Amniotic stem cell (primary cell): ENCODE measurements at regions not wholly inside any gene's neighbourhood (a gene's known extent, or its start where the extent isn't known, plus 50 kb on each side); places are given as distances from the start of the nearest gene placed in this dataset.
"Not testable (repeated sequence)": the region's sequence is repeated elsewhere in the genome, so short reads cannot be mapped to it uniquely, and the experiment has no call there.

Source experiments
- DNase-seq: peaks from one replicate; lab custom pipeline; 2025; lab: John Stamatoyannopoulos, UW

DNA sequence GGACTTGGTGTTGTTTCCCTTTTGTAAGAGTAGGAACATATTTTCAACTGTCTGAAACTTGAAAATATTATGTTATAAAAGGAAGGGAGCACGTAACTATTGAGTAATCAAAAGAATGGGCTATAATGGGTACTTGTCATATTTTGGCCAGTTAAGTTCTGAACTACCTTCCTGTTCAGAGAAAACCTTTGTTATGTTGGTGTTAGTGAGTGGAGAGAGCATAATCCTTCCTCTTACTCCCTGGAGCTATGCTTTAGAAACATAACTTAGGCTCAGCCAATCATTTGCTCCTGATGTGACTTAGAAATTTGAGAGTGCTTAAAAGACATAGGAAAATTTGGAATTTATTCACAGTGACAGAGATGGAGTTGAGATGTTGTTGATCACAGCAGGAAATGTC, 482.5 kb upstream of the SPRY2 start:
- DNase-seq, result no peak

- no peak for DNase-seq
Measured at GRCh38 chr13:80821466-80821865, 480.5 kb upstream of the SPRY2 start.

GRCh38 chr13:80817979-80818378, 477.1 kb upstream of the SPRY2 start:
- no peak for DNase-seq

DNA sequence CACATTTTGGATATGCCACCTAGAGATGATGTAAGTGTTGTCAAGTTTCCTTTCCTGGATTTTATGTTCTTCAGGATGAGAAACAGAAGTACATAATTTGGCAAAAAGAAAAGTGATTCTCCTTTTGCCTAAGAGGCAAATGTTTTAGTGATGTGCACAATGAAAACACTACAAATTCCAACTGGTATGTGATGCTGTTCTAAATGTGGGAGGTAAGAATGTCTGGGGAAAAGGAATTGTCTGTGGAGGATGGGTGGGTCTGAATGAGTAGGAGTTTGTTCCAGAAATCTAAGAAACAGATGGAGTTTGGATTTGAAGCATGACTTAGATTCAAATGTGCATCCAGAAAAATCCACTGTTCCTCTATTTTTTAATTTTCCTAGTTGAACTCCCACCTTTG, 473.6 kb upstream of the SPRY2 start:
- no peak for DNase-seq

DNA sequence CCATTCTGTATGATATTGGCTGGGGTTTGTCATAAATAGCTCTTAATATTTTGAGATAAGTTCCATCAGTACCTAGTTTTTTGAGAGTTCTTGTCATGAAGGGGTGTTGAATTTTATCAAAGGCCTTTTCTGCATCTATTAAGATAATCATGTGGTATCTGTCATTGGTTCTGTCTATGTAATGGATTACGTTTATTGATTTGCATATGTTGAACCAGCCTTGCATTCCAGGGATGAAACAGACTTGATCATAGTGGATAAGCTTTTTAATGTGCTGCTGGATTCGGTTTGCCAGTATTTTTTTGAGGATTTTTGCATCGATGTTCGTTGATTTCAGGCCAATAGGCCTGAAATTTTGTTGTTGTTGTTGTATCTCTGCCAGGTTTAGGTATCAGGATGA, 469.4 kb upstream of the SPRY2 start:
- not testable (repeated sequence) for DNase-seq

- DNase-seq, result no peak
Measured at GRCh38 chr13:80802946-80803345, 462.0 kb upstream of the SPRY2 start.

DNA sequence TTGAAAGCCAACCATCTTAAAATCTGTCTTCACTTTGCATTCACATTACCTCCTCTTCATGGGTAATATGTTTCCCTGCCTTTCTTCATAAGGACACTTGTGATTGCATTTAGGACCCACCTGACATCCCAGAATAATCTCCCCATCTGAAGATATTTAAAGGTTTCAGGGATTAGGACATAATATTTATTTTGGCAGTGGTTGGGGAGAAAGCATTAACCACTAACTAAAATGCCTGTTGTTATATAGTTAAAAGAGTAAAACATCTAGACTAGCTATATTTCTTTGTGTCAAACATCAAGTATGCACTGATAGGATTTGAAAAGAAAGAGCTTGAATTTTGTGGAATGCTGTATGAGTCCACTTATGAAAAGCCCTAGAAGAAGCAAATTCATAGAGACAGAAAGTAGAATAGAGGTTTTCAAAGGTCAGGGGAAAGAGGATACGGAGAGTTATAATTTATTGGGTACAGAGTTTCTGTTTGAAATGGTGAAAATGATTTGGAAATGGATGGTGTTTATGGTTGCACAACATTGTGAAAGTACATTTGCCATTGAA, 457.7 kb upstream of the SPRY2 start:
- DNase-seq, result no peak

- no peak for DNase-seq
Measured at GRCh38 chr13:80787604-80788003, 446.7 kb upstream of the SPRY2 start.

- DNase-seq, result no peak
Measured at GRCh38 chr13:80783926-80784565, 443.1 kb upstream of the SPRY2 start.

DNA sequence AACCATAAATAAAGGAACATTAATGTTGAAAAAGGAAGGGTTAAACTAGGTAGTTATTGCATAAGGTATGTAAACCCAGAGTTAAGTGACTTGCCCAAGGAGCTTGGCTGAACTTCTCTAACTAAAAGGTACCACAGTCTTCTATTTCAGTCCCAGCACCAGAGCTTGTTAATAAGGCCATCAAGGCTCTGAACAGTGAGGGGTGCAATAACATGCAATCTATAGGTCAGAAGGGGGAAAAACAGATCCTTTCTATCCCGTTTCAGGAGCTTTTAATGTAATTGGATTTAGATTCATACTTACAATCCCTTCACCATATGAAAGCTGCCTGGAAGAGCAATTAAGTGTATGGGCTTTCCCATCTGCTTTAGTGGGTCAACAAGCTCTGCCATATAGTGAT, 441.5 kb upstream of the SPRY2 start:
- DNase-seq, result no peak

DNA sequence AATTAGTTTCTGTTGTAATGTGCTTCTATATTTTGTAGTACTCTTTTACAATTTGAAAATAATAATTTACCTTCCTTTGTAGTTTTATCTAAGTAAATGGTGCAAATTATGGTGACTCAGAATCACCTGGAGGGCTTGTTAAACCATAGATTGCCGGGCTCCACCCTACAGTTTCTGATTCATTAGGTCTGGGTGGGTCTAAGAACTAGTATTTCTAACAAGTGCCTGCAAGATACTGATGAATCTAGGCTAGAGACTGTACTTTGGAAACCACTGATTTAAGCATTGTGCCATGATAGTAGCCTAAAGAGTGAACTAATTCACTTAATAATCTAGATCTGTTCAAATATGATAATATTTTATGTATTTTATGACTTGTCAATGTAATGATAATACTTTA, 437.4 kb upstream of the SPRY2 start:
- no peak for DNase-seq

GRCh38 chr13:80757694-80758093, 416.8 kb upstream of the SPRY2 start:
- DNase-seq, result no peak

DNA sequence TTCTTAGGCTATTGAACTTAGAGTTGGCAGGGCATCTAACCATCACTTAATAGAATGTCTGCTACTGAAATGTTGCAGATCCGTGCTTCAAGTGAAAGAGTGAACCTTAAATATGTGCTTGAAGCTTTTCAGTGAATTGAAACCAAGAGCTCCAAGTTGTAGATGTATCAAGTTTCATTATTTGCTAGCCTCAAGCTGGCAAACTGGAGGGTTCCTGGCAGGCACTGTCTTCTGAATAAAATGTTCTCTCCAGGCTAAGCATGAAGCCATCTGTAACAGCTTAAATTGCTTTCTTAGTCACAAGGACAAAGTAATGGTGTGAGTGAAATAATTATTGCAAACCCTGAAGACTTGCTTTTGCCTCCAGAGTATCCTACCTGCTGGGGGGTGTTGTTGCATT, 415.0 kb upstream of the SPRY2 start:
- DNase-seq, result no peak

GRCh38 chr13:80754441-80754840, 413.5 kb upstream of the SPRY2 start:
- DNase-seq, result no peak

DNA sequence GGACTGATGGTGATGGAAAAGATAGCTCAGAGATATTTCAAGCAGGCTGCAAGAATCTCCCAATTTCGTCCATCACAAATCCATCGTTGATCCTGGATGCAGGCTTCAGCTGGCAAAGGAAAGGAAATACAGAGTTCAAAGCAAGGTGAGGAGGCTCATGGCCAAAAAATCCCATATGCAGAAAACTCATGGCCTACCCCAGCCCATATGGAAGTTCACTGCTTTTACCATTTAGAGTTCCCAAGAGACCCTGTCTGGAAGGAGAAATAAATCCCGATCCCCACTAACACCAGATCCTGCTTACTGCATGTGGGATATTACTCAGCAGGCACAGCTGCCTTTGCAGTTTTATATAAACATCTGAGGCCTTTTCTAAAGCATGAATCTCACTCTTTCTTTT, 412.9 kb upstream of the SPRY2 start:
- no peak for DNase-seq

DNA sequence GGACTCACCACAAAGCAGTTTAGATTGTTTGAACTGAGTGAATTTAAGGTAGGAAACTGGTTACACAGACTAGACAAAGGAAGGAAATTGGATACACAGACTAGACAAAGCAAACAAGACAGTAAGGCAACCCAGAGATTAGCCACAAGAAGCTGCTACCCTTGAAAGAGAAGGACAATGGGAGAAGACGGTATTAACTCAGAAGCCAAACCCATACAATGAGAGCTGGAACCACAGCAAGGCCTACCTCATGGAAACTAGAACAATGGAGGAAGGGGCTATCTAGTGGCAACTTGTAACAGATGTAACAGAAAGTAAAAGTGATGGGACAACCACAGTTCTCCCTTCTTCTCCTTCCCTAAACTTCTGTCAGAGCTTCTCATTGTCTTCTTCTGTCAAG, 410.9 kb upstream of the SPRY2 start:
- DNase-seq, result no peak

GRCh38 chr13:80744147-80744914, 403.4 kb upstream of the SPRY2 start:
- DNase-seq, result no peak

GRCh38 chr13:80742033-80742432, 401.1 kb upstream of the SPRY2 start:
- DNase-seq, result no peak

DNA sequence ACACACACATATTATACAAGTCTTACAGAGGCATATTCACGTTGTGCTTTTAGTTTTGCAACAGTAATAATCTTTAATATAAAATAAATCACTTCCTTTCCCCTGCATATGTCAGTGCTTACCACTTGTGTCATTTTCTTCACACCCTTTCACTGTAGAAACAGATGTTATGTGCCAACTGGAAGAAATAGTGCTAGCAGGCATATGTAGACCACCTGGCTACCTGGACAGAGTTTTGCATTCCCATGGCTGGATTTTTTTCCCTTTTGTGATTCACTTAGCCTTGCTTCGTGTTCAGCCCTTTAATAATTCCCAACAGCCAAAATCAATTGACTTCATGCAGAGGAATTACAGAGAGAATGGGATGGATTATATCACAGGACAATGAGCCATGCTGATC, 399.1 kb upstream of the SPRY2 start:
- no peak for DNase-seq

- no peak for DNase-seq
Measured at GRCh38 chr13:80737513-80737912, 396.6 kb upstream of the SPRY2 start.

DNA sequence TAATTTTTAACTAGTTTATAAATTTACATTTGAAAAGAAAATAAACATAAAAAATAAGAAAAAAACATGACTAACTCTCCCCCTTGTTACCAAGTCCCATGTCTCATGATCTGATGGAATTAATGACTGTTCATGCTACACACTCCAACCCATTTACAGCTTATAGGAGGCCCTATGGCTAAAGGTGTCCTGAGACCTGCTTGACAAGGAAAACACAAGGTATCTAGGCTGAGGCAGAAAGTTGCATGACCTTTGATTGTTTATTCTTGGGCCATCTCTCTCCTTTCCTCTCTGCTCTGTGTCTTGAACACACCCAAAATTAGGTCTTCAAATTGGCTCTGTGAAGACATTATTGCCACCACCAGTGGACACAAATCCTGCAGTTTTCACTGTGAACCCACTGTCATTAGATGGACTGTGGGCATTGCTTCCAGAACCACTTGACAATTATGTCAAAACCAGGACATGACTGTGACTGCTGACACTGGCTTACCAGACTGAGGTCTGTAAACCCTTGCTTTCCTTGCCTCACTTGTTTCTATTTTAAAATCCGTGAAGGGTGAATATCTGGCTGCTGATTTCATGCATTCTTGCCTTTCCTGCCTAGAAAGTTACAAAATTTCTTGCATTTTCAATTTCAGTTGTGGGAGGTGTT, 386.5 kb upstream of the SPRY2 start:
- no peak for DNase-seq

DNA sequence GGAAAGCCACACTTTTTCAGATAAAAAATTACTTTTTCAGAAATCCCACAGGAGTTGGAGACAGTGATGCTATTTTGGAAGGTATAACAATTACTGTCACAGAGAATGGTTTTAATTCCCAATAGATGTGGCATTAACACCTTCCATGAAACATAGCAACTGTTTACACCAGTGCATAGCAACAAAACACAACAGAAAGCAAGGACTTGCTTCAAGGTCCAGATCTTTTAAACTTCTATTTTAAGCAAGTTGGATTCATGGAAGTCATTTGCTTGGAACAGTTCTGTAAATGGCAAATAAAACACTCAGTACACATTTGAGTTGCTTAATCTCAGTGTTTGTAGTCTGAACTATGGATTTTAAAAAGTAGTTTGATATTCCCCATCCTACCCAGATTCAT, 385.9 kb upstream of the SPRY2 start:
- no peak for DNase-seq

DNA sequence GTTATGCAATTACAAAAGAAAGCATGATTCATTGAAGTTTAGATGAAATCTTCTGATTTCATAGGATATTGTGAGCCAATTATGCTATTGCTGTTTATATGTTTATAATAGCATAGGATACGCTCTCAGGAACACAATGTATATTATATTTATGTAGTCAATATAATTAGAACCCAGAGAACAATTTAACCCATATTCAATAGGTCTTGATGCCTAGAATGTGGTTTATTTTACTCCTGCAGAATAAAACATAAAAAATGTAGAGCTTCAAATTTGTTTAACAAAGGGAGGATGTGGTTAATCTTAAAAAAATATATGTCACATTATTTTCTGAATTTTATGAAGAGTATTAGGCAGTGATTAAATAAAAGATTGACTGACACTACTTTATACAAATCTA, 380.8 kb upstream of the SPRY2 start:
- no peak for DNase-seq
